HCT116 (cell line): ENCODE measurements at regions not wholly inside any gene's neighbourhood (a gene's known extent, or its start where the extent isn't known, plus 50 kb on each side); places are given as distances from the start of the nearest gene placed in this dataset.

Experiments used
- ATAC-seq: fragments of 200-7000 bp; cut with Tn5 transposase; 2 replicates; pipeline ENCODE4 v1.9.1; 2020; ENCODE audit warnings: mild to moderate bottlenecking, moderate library complexity
- BruUV-seq: library from RNA; stranded (reverse); fragments of 400-500 nt; replicated peaks from 2 replicates; lab custom pipeline; 2021; lab: Mats Ljungman, UMichigan
- CTCF ChIA-PET: fragments of 300-600 bp; sonication (Branson Sonifier 250); formaldehyde crosslinking; loops from one replicate; lab custom pipeline; 2021; ENCODE audit warnings: antibody characterized with exemption; lab: Charles Lee
- POLR2A ChIA-PET: fragments of 300-600, 350-600 bp; sonication (Branson Sonifier 250); formaldehyde crosslinking; loops from one replicate; lab custom pipeline; 2021; ENCODE audit warnings: antibody characterized with exemption; lab: Charles Lee
- RAD21 ChIA-PET, 2 experiments: fragments of 300-600 bp; sonication (Branson Sonifier 250); formaldehyde crosslinking; loops; one replicate each; lab custom pipeline; 2023; ENCODE audit warnings: low total read pairs in 2 of 2; ENCODE audit not compliant: uncharacterized antibody in 2 of 2, unreplicated experiment in 2 of 2, low non-redundant PET in 1 of 2; lab: Charles Lee
- DNase-seq: peaks from one replicate; pipeline ENCODE4 v3.0.0-alpha.2; 2010; ENCODE audit warnings: low read depth, low spot score
- H2AFZ ChIP-seq: fragments of 200-600 bp; shearing (Covaris generic), sonication (generic); 2 replicates; pipeline ENCODE4 v1.6.1; 2017; ENCODE audit warnings: low read depth, mixed run types, mixed read lengths, antibody characterized with exemption, low read length; ENCODE audit not compliant: poor library complexity, severe bottlenecking
- H3K27ac ChIP-seq: 2 replicates; pipeline ENCODE4 v1.5.1; 2012; ENCODE audit warnings: low read depth, low read length
- H3K27me3 ChIP-seq: fragments of 200-600 bp; sonication (generic); 2 replicates; pipeline ENCODE4 v1.6.1; 2016; ENCODE audit warnings: mixed run types, low read length, mixed read lengths; ENCODE audit not compliant: insufficient read depth
- H3K36me3 ChIP-seq, 2 experiments: fragments of 200-500 bp in 1 of 2; fragments of 200-600 bp in 1 of 2; sonication (Bioruptor generic) in 1 of 2; sonication (generic) in 1 of 2; 2 replicates each; pipeline versions ENCODE4 v1.5.1 to v1.6.1; 2014 to 2016; ENCODE audit warnings: low read length in 2 of 2, inconsistent platforms in 1 of 2, mixed read lengths in 1 of 2, mixed run types in 1 of 2; ENCODE audit not compliant: insufficient read depth in 2 of 2, control insufficient read depth in 1 of 2
- H3K4me1 ChIP-seq, 2 experiments: fragments of 200-600 bp in 1 of 2; sonication (generic) in 1 of 2; 2 replicates each; pipeline versions ENCODE4 v1.5.1 to v1.6.1; 2012 to 2017; ENCODE audit warnings: low read length in 2 of 2, inconsistent platforms in 1 of 2, mild to moderate bottlenecking in 1 of 2, mixed read lengths in 1 of 2, mixed run types in 1 of 2, moderate library complexity in 1 of 2; ENCODE audit not compliant: insufficient read depth in 2 of 2, control insufficient read depth in 1 of 2
- H3K4me2 ChIP-seq: fragments of 200-600 bp; sonication (generic); 2 replicates; pipeline ENCODE4 v1.6.1; 2017; ENCODE audit warnings: mixed run types, low read length, mixed read lengths
- H3K4me3 ChIP-seq, 2 experiments: fragments of 200-600 bp in 1 of 2; sonication (generic) in 1 of 2; replicated peaks in 1 of 2; 2 replicates each; pipeline ENCODE4 v1.5.1; 2011 to 2016; ENCODE audit warnings: low read length in 2 of 2, control low read depth in 1 of 2, low read depth in 1 of 2, mild to moderate bottlenecking in 1 of 2, mixed read lengths in 1 of 2, mixed run types in 1 of 2
- H3K79me2 ChIP-seq: fragments of 200-600 bp; sonication (generic); 2 replicates; pipeline ENCODE4 v1.6.1; 2017; ENCODE audit warnings: mild to moderate bottlenecking, mixed run types, low read length, moderate library complexity, mixed read lengths; ENCODE audit not compliant: insufficient read depth
- H3K9ac ChIP-seq: fragments of 200-600 bp; sonication (generic); 2 replicates; pipeline ENCODE4 v1.6.1; 2016; ENCODE audit warnings: low read length, mixed read lengths
- H3K9me2 ChIP-seq: fragments of 200-600 bp; sonication (generic), shearing (Covaris generic); 2 replicates; pipeline ENCODE4 v1.6.1; 2017; ENCODE audit warnings: mixed run types, mild to moderate bottlenecking, moderate library complexity; ENCODE audit not compliant: insufficient read depth
- H3K9me3 ChIP-seq, 2 experiments: fragments of 200-500 bp in 1 of 2; fragments of 200-600 bp in 1 of 2; sonication (Bioruptor generic) in 1 of 2; sonication (generic) in 1 of 2; 2 replicates each; pipeline ENCODE4 v1.6.1; 2014 to 2017; ENCODE audit warnings: low read length in 2 of 2, mixed read lengths in 2 of 2, inconsistent platforms in 1 of 2, low read depth in 1 of 2, mild to moderate bottlenecking in 1 of 2, mixed run types in 1 of 2, moderate library complexity in 1 of 2; ENCODE audit not compliant: control insufficient read depth in 1 of 2, insufficient read depth in 1 of 2
- H4K20me1 ChIP-seq: fragments of 200-600 bp; sonication (generic), shearing (Covaris generic); 2 replicates; pipeline ENCODE4 v1.6.1; 2017; ENCODE audit warnings: mixed run types, mild to moderate bottlenecking, moderate library complexity; ENCODE audit not compliant: insufficient read depth
- CEBPB ChIP-seq: IDR thresholded peaks from 2 replicates; pipeline ENCODE4 v1.6.1; 2012; ENCODE audit warnings: low read depth
- EGR1 ChIP-seq: IDR thresholded peaks from 2 replicates; pipeline ENCODE4 v1.6.1; 2012; ENCODE audit warnings: low read depth
- ELF1 ChIP-seq: IDR thresholded peaks from 2 replicates; pipeline ENCODE4 v1.6.1; 2012; ENCODE audit warnings: low read depth, borderline replicate concordance
- EZH2 ChIP-seq: fragments of 200-600 bp; sonication (generic); IDR thresholded peaks from 2 replicates; pipeline ENCODE4 v1.6.1; 2017; ENCODE audit warnings: antibody characterized with exemption, mixed run types
- EZH2phosphoT487 ChIP-seq: fragments of 200-600 bp; IDR thresholded peaks from 2 replicates; pipeline ENCODE4 v1.6.1; 2018; ENCODE audit warnings: antibody characterized with exemption, borderline replicate concordance
- FOSL1 ChIP-seq: IDR thresholded peaks from 2 replicates; pipeline ENCODE4 v1.6.1; 2012; ENCODE audit warnings: low read depth
- JUND ChIP-seq: IDR thresholded peaks from 2 replicates; pipeline ENCODE4 v1.6.1; 2012
- POLR2A ChIP-seq: IDR thresholded peaks from 2 replicates; pipeline ENCODE4 v1.7.0; 2011; ENCODE audit warnings: borderline replicate concordance; ENCODE audit not compliant: insufficient read depth, insufficient read length; ENCODE audit errors: extremely low read depth
- SP1 ChIP-seq: IDR thresholded peaks from 2 replicates; pipeline ENCODE4 v1.6.1; 2012; ENCODE audit warnings: low read depth
- YY1 ChIP-seq: IDR thresholded peaks from 2 replicates; pipeline ENCODE4 v1.6.1; 2011; ENCODE audit warnings: low read length, low read depth, moderate library complexity, mild to moderate bottlenecking; ENCODE audit not compliant: insufficient replicate concordance; ENCODE audit errors: extremely low read depth
- ZFX ChIP-seq: fragments of 450-650 bp; IDR thresholded peaks from 2 replicates; pipeline ENCODE4 v1.6.1; 2017
- ZNF274 ChIP-seq: fragments of 200-500 bp; sonication (Bioruptor generic); IDR thresholded peaks from 2 replicates; pipeline ENCODE4 v1.6.1; 2014; ENCODE audit warnings: mild to moderate bottlenecking, low read depth, low read length, inconsistent platforms
- intact Hi-C: fragments of 100-400 bp; cut with micrococcal nuclease; formaldehyde crosslinking; loops from 2 replicates; pipeline ENCODE4 v1.10.0; 2022
- TF ChIP-seq, protein P1 (sequence below), 3 experiments: fragments of 200-600 bp in 1 of 3; sonication (generic) in 1 of 3; IDR thresholded peaks in 2 of 3; conservative IDR thresholded peaks in 1 of 3; 2 replicates each; pipeline ENCODE4 v1.5.1; 2012 to 2017; ENCODE audit warnings: low read depth in 2 of 3, low read length in 2 of 3, antibody characterized with exemption in 1 of 3, borderline replicate concordance in 1 of 3, control low read depth in 1 of 3, mild to moderate bottlenecking in 1 of 3, mixed read lengths in 1 of 3, mixed run types in 1 of 3, moderate library complexity in 1 of 3; ENCODE audit not compliant: insufficient read depth in 1 of 3
- TF ChIP-seq, protein P2 (sequence below): IDR thresholded peaks from 2 replicates; pipeline ENCODE4 v1.6.1; 2012
- TF ChIP-seq, protein P3 (sequence below): IDR thresholded peaks from 2 replicates; pipeline ENCODE4 v1.6.1; 2011; ENCODE audit warnings: mild to moderate bottlenecking, low read length, moderate library complexity; ENCODE audit not compliant: insufficient replicate concordance; ENCODE audit errors: extremely low read depth

DNA sequence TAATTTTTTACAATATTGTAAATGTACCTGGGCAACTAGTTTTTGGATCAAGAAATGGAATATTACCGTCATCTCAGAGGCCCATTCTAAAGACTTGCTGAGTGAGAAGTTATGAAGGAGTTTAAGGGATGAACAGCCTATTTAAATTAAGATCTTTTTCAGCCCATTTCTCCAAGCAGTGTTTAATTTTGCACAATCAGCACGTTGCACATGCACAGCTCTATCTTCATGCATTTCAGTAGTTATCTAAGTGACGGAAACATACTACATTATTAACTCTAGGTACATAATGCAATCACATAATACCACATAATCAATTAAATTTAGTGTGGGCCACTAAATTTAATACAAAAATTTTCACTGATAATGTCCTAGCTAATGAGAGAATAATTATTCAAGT, 582.1 kb upstream of the DSEL start:
- H3K4me2 ChIP-seq = no peak overlapping the region
- H3K27ac ChIP-seq = no peak overlapping the region
- H3K4me3 ChIP-seq = no peak overlapping the region
- H3K9me2 ChIP-seq = no peaks in the 10 kb centered on the region
- no TSS peak for BruUV-seq
- H3K79me2 ChIP-seq = no peaks in the 10 kb centered on the region
- no peak for DNase-seq
- H3K36me3 ChIP-seq = no peaks in the 10 kb centered on the region
- intact Hi-C loops = no loop called here
- H3K27me3 ChIP-seq = no peaks in the 10 kb centered on the region
- H3K9ac ChIP-seq = no peak overlapping the region
- no peak overlapping the region for H2AFZ ChIP-seq
- peaks cover 5 to 6% of the 10 kb centered on the region in 2 experiments; a peak in 3 of 4 replicates for H3K9me3 ChIP-seq
- ChIA-PET CTCF (no interaction called here), POLR2A (no interaction called here), RAD21 (no interaction called here)
- no peak for ATAC-seq
- TF ChIP-seq YY1 (no peak), CEBPB (no peak)
- no peaks in the 10 kb centered on the region for H3K4me1 ChIP-seq
- H4K20me1 ChIP-seq = no peaks in the 10 kb centered on the region; the same call in 1 of the 2 replicates

- intact Hi-C loops = no loop called here
- H3K79me2 ChIP-seq = no peaks in the 10 kb centered on the region
- TF ChIP-seq ZNF274 (no peak), EZH2 (no peak), SP1 (no peak), ZFX (no peak), CEBPB (no peak), EGR1 (no peak), ELF1 (no peak), POLR2A (no peak), FOSL1 (no peak), JUND (no peak), EZH2phosphoT487 (no peak)
- TF ChIP-seq, protein P1, sequence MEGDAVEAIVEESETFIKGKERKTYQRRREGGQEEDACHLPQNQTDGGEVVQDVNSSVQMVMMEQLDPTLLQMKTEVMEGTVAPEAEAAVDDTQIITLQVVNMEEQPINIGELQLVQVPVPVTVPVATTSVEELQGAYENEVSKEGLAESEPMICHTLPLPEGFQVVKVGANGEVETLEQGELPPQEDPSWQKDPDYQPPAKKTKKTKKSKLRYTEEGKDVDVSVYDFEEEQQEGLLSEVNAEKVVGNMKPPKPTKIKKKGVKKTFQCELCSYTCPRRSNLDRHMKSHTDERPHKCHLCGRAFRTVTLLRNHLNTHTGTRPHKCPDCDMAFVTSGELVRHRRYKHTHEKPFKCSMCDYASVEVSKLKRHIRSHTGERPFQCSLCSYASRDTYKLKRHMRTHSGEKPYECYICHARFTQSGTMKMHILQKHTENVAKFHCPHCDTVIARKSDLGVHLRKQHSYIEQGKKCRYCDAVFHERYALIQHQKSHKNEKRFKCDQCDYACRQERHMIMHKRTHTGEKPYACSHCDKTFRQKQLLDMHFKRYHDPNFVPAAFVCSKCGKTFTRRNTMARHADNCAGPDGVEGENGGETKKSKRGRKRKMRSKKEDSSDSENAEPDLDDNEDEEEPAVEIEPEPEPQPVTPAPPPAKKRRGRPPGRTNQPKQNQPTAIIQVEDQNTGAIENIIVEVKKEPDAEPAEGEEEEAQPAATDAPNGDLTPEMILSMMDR (IDR thresholded peaks at IDR 0.05 in 2 of 3, conservative IDR thresholded peaks at IDR 0.05 in 1 of 3; ENCODE audit: borderline replicate concordance in 1 of 3, insufficient read depth in 1 of 3, low read depth in 2 of 3, low read length in 2 of 3) = no peak
- TF ChIP-seq, protein P2, sequence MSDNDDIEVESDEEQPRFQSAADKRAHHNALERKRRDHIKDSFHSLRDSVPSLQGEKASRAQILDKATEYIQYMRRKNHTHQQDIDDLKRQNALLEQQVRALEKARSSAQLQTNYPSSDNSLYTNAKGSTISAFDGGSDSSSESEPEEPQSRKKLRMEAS = no peak
- TF ChIP-seq, protein P3, sequence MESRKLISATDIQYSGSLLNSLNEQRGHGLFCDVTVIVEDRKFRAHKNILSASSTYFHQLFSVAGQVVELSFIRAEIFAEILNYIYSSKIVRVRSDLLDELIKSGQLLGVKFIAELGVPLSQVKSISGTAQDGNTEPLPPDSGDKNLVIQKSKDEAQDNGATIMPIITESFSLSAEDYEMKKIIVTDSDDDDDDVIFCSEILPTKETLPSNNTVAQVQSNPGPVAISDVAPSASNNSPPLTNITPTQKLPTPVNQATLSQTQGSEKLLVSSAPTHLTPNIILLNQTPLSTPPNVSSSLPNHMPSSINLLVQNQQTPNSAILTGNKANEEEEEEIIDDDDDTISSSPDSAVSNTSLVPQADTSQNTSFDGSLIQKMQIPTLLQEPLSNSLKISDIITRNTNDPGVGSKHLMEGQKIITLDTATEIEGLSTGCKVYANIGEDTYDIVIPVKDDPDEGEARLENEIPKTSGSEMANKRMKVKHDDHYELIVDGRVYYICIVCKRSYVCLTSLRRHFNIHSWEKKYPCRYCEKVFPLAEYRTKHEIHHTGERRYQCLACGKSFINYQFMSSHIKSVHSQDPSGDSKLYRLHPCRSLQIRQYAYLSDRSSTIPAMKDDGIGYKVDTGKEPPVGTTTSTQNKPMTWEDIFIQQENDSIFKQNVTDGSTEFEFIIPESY = no peak
- no peak overlapping the region for H3K9ac ChIP-seq
- no peak overlapping the region for H3K4me2 ChIP-seq
- H3K27me3 ChIP-seq = no peaks in the 10 kb centered on the region
- ATAC-seq (no peak), DNase-seq (no peak)
- H3K4me3 ChIP-seq = no peak overlapping the region
- BruUV-seq = no TSS peak
- no peak overlapping the region for H3K27ac ChIP-seq
- H3K36me3 ChIP-seq = no peaks in the 10 kb centered on the region
- no peaks in the 10 kb centered on the region for H3K4me1 ChIP-seq
- no peak overlapping the region for H2AFZ ChIP-seq
- H3K9me2 ChIP-seq = no peaks in the 10 kb centered on the region
- H3K9me3 ChIP-seq = peaks cover 9 to 13% of the 10 kb centered on the region in 2 experiments; a peak in 1 of 4 replicates
- ChIA-PET POLR2A (no interaction called here), RAD21 (no interaction called here), CTCF (no interaction called here)
- H4K20me1 ChIP-seq = no peaks in the 10 kb centered on the region; the same call in 1 of the 2 replicates
Measured at GRCh38 chr18:68086481-68086880, 570.0 kb upstream of the DSEL start.
